Lower leg skin (tissue), 3 donors: ENCODE measurements at regions not wholly inside any gene's neighbourhood (a gene's known extent, or its start where the extent isn't known, plus 50 kb on each side); places are given as distances from the start of the nearest gene placed in this dataset.

Experiments used
- CTCF ChIP-seq, 3 donors: fragments of 450-650 bp; IDR thresholded peaks; one replicate each; pipeline ENCODE4 v1.5.1; 2016; ENCODE audit warnings: antibody characterized with exemption in 3 of 3, mild to moderate bottlenecking in 3 of 3, moderate library complexity in 2 of 3
- POLR2A ChIP-seq, 2 donors: fragments of 450-650 bp; IDR thresholded peaks; one replicate each; pipeline ENCODE4 v1.6.1; 2016 to 2017; ENCODE audit warnings: antibody characterized with exemption in 2 of 2, mild to moderate bottlenecking in 1 of 2, moderate library complexity in 1 of 2

GRCh38 chr7:10221084-10221483 lies 752.6 kb upstream of the PHF14 start:
- no peak for TF ChIP-seq CTCF (IDR thresholded peaks at IDR 0.05)
- no peak for TF ChIP-seq POLR2A (IDR thresholded peaks at IDR 0.05)
